Heart right ventricle (tissue), 16 donors: ENCODE measurements at regions not wholly inside any gene's neighbourhood (a gene's known extent, or its start where the extent isn't known, plus 50 kb on each side); places are given as distances from the start of the nearest gene placed in this dataset.

ENCODE experiments used
- ATAC-seq, 8 donors: fragments of 200-7000 bp; cut with Tn5 transposase; one replicate each; pipeline ENCODE4 v1.9.1; 2020; ENCODE audit warnings: mild to moderate bottlenecking in 8 of 8, moderate library complexity in 8 of 8, moderate number of reproducible peaks in 1 of 8
- DNase-seq, 2 donors: peaks; one replicate each; pipeline ENCODE4 v3.0.0-alpha.2; 2020
- H3K27ac ChIP-seq, 10 donors: fragments of 200-600 bp; sonication (generic) in 2 of 10; one replicate each; pipeline versions ENCODE4 v1.5.0 to v1.8.0; 2020 to 2022; ENCODE audit warnings: mild to moderate bottlenecking in 3 of 10
- H3K27me3 ChIP-seq, 7 donors: fragments of 200-600 bp; one replicate each; pipeline ENCODE4 v1.8.0; 2021 to 2022; ENCODE audit warnings: mild to moderate bottlenecking in 2 of 7
- H3K36me3 ChIP-seq, 9 donors: fragments of 200-600 bp; sonication (generic) in 1 of 9; one replicate each; pipeline versions ENCODE4 v1.5.0 to v1.8.0; 2020 to 2022; ENCODE audit warnings: mild to moderate bottlenecking in 2 of 9
- H3K4me1 ChIP-seq, 9 donors: fragments of 200-600 bp; sonication (generic) in 1 of 9; one replicate each; pipeline versions ENCODE4 v1.5.0 to v1.8.0; 2020 to 2022; ENCODE audit warnings: mild to moderate bottlenecking in 4 of 9
- H3K4me3 ChIP-seq, 10 donors: fragments of 200-600 bp; sonication (generic) in 2 of 10; one replicate each; pipeline versions ENCODE4 v1.5.0 to v1.8.0; 2020 to 2022; ENCODE audit warnings: mild to moderate bottlenecking in 7 of 10, moderate library complexity in 2 of 10
- H3K9me3 ChIP-seq, 11 donors: fragments of 200-600 bp in 10 of 11; sonication (generic) in 2 of 11; one replicate each; pipeline versions ENCODE4 v1.5.0 to v1.8.0; 2013 to 2022; ENCODE audit warnings: mild to moderate bottlenecking in 2 of 11, control low read depth in 1 of 11, moderate library complexity in 1 of 11
- WGBS, 2 donors: extraction: QIAGEN DNeasy Blood & Tissue Kit; methylation state at CpG; one replicate each; pipeline ENCODE4 v1.1.7; 2013; ENCODE audit warnings: inconsistent platforms in 1 of 2; 5-methylcytosine and 5-hydroxymethylcytosine counted together
- intact Hi-C, 10 donors: fragments of 100-400 bp; cut with DNase I; formaldehyde crosslinking; loops; one replicate each; pipeline versions ENCODE4 v1.11.1 to v1.14.2; 2022
- TF ChIP-seq, protein P1 (sequence below), 9 donors: fragments of 200-600 bp; sonication (generic) in 2 of 9; IDR thresholded peaks; one replicate each; pipeline versions ENCODE4 v1.5.0 to v1.8.0; 2021 to 2022; ENCODE audit warnings: antibody characterized with exemption in 9 of 9, mild to moderate bottlenecking in 5 of 9, moderate library complexity in 1 of 9
- donor health status: Arrhythmogenic right ventricular cardiomyopathy.
- donor health status: ischemic (EF 13 %, LVEDD 7.1; RV severe dilation, severe dysfunction).
- donor health status: healthy with polysubstance abuse.
- donor health status: DM: no; HTN: yes; CAD: no.
- donor health status: DM: no; HTN: no; CAD: no.
- donor health status: ischemic (EF 25% LVEDD 6.9; RV normal size, moderate dysfunction).
- donor health status: ischemic (EF 25% LVEDD 5.7; RV mildly dilated, moderate dysfunction).
- donor health status: healthy.
- donor health status: DM: yes; HTN: yes; CAD: no.
- donor health status: Ischemic cardiomyopathy.
- donor health status: ischemic (EF 35%, LVEDD 5.7; RV mildly dilated, moderate dysfunction).
- donor health status: nonischemic (EF 11% LVEDD 7.7; RV severe dilation, severe dysfunction).
- donor health status: DM: yes; HTN: yes; CAD: no.
- donor health status: PGD.
- donor health status: ischemic (EF 29% LVEDD 5.4; RV normal size, mild dysfunction).
- donor health status: nonischemic (EF 23%, LVEDD 6.1; RV moderate dilation, normal function).

DNA sequence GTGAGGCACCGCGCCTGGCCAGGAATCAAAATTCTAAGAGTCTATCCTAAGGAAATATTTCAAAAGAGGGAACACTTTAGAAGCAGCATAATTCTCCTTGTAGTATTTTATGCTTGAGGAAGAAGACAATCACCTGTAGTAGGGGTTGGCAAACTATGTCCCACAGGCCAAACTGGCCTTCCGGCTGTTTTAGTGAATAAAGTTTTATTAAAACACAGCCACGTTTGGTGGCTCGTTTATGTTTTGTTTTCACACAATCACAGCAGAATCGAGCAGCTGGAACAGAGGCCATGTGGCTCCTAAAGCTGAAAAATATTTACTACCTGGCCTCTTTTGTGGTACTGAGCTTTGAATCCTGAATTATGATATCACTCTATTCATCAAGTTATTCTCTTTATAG, 131.7 kb upstream of the TNS3 start:
- Histone ChIP-seq H3K4me1 (peaks cover 0 to 5% (median 0%) of the 10 kb centered on the region in 9 donors), H3K4me3 (no peak overlapping the region), H3K27me3 (no peaks in the 10 kb centered on the region), H3K9me3 (no peaks in the 10 kb centered on the region), H3K36me3 (no peaks in the 10 kb centered on the region), H3K27ac (no peak overlapping the region)
- TF ChIP-seq, protein P1, sequence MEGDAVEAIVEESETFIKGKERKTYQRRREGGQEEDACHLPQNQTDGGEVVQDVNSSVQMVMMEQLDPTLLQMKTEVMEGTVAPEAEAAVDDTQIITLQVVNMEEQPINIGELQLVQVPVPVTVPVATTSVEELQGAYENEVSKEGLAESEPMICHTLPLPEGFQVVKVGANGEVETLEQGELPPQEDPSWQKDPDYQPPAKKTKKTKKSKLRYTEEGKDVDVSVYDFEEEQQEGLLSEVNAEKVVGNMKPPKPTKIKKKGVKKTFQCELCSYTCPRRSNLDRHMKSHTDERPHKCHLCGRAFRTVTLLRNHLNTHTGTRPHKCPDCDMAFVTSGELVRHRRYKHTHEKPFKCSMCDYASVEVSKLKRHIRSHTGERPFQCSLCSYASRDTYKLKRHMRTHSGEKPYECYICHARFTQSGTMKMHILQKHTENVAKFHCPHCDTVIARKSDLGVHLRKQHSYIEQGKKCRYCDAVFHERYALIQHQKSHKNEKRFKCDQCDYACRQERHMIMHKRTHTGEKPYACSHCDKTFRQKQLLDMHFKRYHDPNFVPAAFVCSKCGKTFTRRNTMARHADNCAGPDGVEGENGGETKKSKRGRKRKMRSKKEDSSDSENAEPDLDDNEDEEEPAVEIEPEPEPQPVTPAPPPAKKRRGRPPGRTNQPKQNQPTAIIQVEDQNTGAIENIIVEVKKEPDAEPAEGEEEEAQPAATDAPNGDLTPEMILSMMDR (IDR thresholded peaks at IDR 0.05), result no peak
- DNase-seq (no peak), ATAC-seq (no peak)
- 91 to 92% methylated on average over 6 of the region's 6 CpGs for WGBS, 2 donors
- intact Hi-C loops, result no loop called here

DNA sequence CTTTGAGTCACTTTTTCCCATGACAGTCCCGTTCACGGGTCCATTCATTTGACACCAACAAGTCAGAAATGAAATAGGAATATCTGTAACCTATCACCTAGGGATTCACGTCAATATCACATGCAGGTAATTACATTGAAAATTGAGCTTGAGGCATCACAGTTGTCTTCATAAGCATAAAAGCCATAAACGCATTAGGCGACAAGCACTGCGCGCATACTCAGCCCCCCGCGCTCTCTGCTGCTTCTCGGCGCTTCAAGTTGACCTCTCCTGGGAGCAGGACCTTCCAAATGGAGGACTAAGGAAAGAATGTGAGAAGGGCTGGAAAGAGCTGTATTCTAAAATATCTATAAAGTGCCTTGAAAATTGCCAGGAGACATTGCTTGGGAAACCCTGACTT, 130.5 kb upstream of the TNS3 start:
- no peaks in the 10 kb centered on the region for H3K9me3 ChIP-seq
- no peak for DNase-seq
- H3K4me3 ChIP-seq, result no peak overlapping the region
- 84 to 90% methylated on average over 11 of the region's 11 CpGs for WGBS, 2 donors
- H3K27me3 ChIP-seq, result no peaks in the 10 kb centered on the region
- TF ChIP-seq, protein P1 (IDR thresholded peaks at IDR 0.05), result no peak
- no peaks in the 10 kb centered on the region for H3K36me3 ChIP-seq
- H3K4me1 ChIP-seq, result peaks cover 0 to 5% (median 0%) of the 10 kb centered on the region in 9 donors
- H3K27ac ChIP-seq, result no peak overlapping the region
- ATAC-seq, result no peak
- intact Hi-C loops, result no loop called here

DNA sequence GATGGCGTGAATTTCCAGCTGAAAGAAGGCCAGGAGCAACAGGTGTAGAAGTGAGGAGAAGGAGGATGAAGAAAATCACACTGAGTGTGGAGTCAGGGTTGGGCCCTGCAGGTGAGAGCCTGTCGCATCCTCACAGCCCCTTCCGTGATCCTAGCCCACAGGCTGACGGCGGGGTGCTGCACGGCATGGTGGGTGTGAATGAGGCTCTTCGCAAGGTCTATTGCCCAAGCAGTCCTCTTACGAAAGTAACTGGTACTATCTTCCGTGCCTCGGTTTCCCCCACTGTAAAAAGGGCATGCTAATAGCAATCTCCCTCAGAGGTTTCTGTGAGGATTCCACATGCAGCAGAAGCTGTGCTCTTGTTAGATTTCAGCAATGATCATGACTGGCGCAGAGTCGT, 129.9 kb upstream of the TNS3 start:
- no peak overlapping the region for H3K4me3 ChIP-seq
- H3K27ac ChIP-seq, result no peak overlapping the region
- 95 to 96% methylated on average over 12 of the region's 12 CpGs for WGBS, 2 donors
- TF ChIP-seq, protein P1 (IDR thresholded peaks at IDR 0.05), result no peak
- intact Hi-C loops, result no loop called here
- ATAC-seq (no peak), DNase-seq (no peak)
- peaks cover 0 to 5% (median 0%) of the 10 kb centered on the region in 9 donors for H3K4me1 ChIP-seq
- no peaks in the 10 kb centered on the region for H3K27me3 ChIP-seq
- no peaks in the 10 kb centered on the region for H3K9me3 ChIP-seq
- H3K36me3 ChIP-seq, result no peaks in the 10 kb centered on the region

DNA sequence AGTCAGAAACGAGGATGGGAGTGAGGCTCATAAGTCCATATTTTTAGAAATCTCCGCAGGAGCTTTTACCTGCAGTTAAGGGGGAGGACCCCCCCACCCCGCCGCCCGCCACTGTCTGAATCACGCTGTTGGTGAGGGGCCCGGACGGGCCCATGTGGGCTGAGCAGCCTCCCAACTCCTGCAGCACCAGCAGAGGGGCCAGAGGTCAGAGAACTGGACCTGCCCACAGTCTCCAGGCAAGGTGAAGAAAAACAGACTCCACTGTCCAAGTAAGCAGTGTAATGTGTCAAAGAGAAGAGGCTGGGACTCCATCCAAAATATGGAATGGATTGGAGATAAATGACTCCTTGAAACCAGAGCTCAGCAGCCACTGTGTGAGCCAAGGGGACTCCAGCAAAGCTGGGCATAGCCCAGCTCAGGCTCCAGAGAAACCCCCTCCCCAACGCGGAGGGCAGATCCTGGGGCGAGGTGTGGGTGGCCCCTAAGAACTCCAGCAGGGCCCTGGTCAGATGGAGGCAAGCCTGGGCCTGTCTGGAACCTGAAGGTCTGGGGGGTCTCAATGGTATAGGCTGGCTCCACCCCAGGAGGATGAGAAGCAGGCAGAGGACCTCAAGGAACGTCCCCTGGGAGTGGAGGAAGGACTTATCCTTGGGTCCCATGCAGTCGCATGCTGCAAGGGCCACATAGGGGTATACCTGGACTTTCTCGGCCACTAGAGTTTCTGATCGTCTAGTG, 128.5 kb upstream of the TNS3 start:
- no peak for DNase-seq
- H3K27ac ChIP-seq, result no peak overlapping the region
- intact Hi-C loops, result no loop called here

More for the DNA sequence above, 128.5 kb upstream of the TNS3 start:
- 82 to 83% methylated on average over 15 of the region's 15 CpGs for WGBS, 2 donors
- Histone ChIP-seq H3K4me1 (peaks cover 0 to 5% (median 0%) of the 10 kb centered on the region in 9 donors), H3K27me3 (no peaks in the 10 kb centered on the region), H3K9me3 (no peaks in the 10 kb centered on the region), H3K36me3 (no peaks in the 10 kb centered on the region), H3K4me3 (no peak overlapping the region)
- TF ChIP-seq, protein P1 (IDR thresholded peaks at IDR 0.05), result no peak
- peak in 5 of 8 donors; percentile 17 to 69 (median 46) for ATAC-seq
